Kidney (tissue), 13 donors: ENCODE measurements at regions not wholly inside any gene's neighbourhood (a gene's known extent, or its start where the extent isn't known, plus 50 kb on each side); places are given as distances from the start of the nearest gene placed in this dataset.
A peak's percentile ranks its signal among the peaks of the same experiment; 100 is the strongest.

Experiments
- DNase-seq, 5 donors: peaks; one replicate each; pipeline ENCODE4 v3.0.0-alpha.2; 2013 to 2020
- FAIRE-seq: peaks from 2 replicates; lab custom pipeline; 2012; peaks lifted over from hg19 to GRCh38; lab: Jason Lieb, UNC
- H3K27ac ChIP-seq, 2 donors: one replicate each; pipeline ENCODE4 v1.7.0; 2013; ENCODE audit warnings: low read depth in 2 of 2, low read length in 2 of 2, inconsistent platforms in 1 of 2
- H3K27me3 ChIP-seq: one replicate; pipeline ENCODE4 v1.7.1; 2013; ENCODE audit warnings: low read length, inconsistent platforms; ENCODE audit not compliant: control insufficient read depth, insufficient read depth
- H3K36me3 ChIP-seq, 3 donors: one replicate each; pipeline versions ENCODE4 v1.7.0 to v1.7.1; 2013; ENCODE audit warnings: low read length in 3 of 3, control low read depth in 1 of 3, inconsistent platforms in 1 of 3; ENCODE audit not compliant: insufficient read depth in 3 of 3, control insufficient read depth in 2 of 3
- H3K4me1 ChIP-seq, 3 donors: one replicate each; pipeline versions ENCODE4 v1.7.0 to v1.7.1; 2013; ENCODE audit warnings: low read length in 3 of 3, inconsistent platforms in 1 of 3, low read depth in 1 of 3; ENCODE audit not compliant: control insufficient read depth in 2 of 3, insufficient read depth in 2 of 3
- H3K4me3 ChIP-seq, 3 donors: one replicate each; pipeline versions ENCODE4 v1.7.0 to v1.8.1; 2013; ENCODE audit warnings: low read length in 3 of 3, control low read depth in 1 of 3, inconsistent platforms in 1 of 3
- H3K9ac ChIP-seq, 3 donors: one replicate each; pipeline versions ENCODE4 v1.7.0 to v1.7.1; 2013; ENCODE audit warnings: low read length in 3 of 3, control low read depth in 1 of 3, inconsistent platforms in 1 of 3
- H3K9me3 ChIP-seq, 3 donors: one replicate each; pipeline versions ENCODE4 v1.7.0 to v1.7.1; 2013; ENCODE audit warnings: low read length in 3 of 3, control low read depth in 1 of 3, inconsistent platforms in 1 of 3; ENCODE audit not compliant: control insufficient read depth in 2 of 3, insufficient read depth in 1 of 3
- intact Hi-C: fragments of 100-400 bp; cut with DNase I; formaldehyde crosslinking; loops from one replicate; pipeline ENCODE4 v1.11.1; 2022
- TF ChIP-seq, protein P1 (sequence below): IDR thresholded peaks from 3 replicates; pipeline ENCODE4 v1.5.1; 2012; ENCODE audit warnings: mild to moderate bottlenecking, moderate library complexity, borderline replicate concordance; ENCODE audit not compliant: insufficient read depth; ENCODE audit errors: extremely low read depth
- donor health status: control.
- donor health status: control.
- donor health status: control.
- donor health status: control.
- donor health status: control.
- donor health status: DM: yes; HTN: yes; CAD: no.
- donor health status: Normal renal cell carcinoma (clear cell type).

DNA sequence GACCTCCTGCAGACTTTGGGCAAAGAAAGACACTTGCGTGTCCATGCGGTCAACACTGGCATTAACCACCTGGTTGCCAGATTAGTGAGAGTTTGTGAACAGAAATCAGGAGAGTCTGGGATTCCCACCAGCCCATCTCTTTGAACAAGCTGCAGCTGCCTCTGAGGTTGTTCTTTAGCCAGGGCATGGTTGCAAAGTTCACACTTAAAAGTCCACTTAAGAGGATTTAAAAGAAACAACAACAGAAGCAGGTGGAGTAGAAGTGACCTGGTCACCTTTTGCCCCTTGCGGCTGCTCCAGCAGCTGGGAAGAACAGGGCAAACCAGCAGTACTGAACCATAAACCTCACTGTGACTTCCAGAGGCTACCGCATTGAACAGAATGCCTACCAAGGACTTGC, 97.3 kb downstream of the FOXB1 start:
- H3K9ac ChIP-seq, result no peak overlapping the region
- FAIRE-seq (no peak), DNase-seq (peak in 2 of 5 donors; percentile 18 to 21)
- TF ChIP-seq, protein P1, sequence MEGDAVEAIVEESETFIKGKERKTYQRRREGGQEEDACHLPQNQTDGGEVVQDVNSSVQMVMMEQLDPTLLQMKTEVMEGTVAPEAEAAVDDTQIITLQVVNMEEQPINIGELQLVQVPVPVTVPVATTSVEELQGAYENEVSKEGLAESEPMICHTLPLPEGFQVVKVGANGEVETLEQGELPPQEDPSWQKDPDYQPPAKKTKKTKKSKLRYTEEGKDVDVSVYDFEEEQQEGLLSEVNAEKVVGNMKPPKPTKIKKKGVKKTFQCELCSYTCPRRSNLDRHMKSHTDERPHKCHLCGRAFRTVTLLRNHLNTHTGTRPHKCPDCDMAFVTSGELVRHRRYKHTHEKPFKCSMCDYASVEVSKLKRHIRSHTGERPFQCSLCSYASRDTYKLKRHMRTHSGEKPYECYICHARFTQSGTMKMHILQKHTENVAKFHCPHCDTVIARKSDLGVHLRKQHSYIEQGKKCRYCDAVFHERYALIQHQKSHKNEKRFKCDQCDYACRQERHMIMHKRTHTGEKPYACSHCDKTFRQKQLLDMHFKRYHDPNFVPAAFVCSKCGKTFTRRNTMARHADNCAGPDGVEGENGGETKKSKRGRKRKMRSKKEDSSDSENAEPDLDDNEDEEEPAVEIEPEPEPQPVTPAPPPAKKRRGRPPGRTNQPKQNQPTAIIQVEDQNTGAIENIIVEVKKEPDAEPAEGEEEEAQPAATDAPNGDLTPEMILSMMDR, result no peak
- intact Hi-C loops, result no loop called here
- peaks cover 0 to 3% (median 0%) of the 10 kb centered on the region in 3 donors for H3K9me3 ChIP-seq
- peaks cover 0 to 11% (median 0%) of the 10 kb centered on the region in 3 donors for H3K4me1 ChIP-seq
- H3K36me3 ChIP-seq, result no peaks in the 10 kb centered on the region
- H3K27ac ChIP-seq, result no peak overlapping the region
- no peaks in the 10 kb centered on the region for H3K27me3 ChIP-seq
- no peak overlapping the region for H3K4me3 ChIP-seq

DNA sequence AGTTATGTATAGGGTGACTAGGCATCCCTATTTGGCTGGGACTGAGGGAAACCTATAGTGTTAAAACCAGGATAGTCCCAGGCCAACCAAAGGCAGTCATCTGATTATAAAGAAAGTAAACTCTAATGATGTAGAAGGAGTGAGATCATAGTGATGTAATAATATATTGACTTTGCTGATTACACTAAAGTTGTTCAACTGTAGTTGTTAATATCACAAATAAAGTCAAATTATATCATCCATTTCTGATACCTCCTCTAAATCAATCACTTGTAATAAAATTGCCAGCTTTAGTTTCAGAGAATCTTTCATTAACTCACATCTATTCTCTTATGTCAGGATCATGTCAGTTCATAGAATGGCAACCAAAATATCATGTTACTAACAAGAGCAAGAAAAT, 98.6 kb downstream of the FOXB1 start:
- no peak overlapping the region for H3K27ac ChIP-seq
- FAIRE-seq, result no peak
- H3K9ac ChIP-seq, result no peak overlapping the region
- H3K4me1 ChIP-seq, result peaks cover 0 to 11% (median 0%) of the 10 kb centered on the region in 3 donors
- no peaks in the 10 kb centered on the region for H3K36me3 ChIP-seq
- no peaks in the 10 kb centered on the region for H3K9me3 ChIP-seq
- DNase-seq, result no peak
- no peaks in the 10 kb centered on the region for H3K27me3 ChIP-seq
- TF ChIP-seq, protein P1, result no peak
- intact Hi-C loops, result no loop called here
- no peak overlapping the region for H3K4me3 ChIP-seq

DNA sequence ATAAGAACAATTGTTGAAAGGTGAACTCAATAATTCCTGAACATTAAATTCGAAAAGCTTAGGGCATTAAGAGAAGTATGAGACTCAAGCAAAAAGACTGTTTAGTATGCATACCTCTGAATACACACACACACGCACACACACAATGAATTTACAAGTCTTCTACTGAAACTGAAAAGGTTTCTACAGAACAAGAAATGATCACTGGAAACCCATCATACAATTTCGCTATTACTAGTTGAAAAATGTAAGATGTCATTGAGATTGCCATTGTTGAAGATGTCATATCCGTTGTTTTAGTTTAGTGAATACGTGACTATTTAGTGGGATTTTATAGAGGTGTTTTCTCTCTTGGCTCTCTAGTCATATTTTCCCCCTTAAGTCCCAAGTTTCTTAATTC, 106.8 kb downstream of the FOXB1 start:
- FAIRE-seq (no peak), DNase-seq (no peak)
- Histone ChIP-seq H3K9me3 (no peaks in the 10 kb centered on the region), H3K4me1 (no peaks in the 10 kb centered on the region), H3K9ac (no peak overlapping the region), H3K27ac (no peak overlapping the region), H3K27me3 (no peaks in the 10 kb centered on the region), H3K4me3 (no peak overlapping the region), H3K36me3 (no peaks in the 10 kb centered on the region)
- TF ChIP-seq, protein P1, result no peak
- intact Hi-C loops, result no loop called here
